ENCODE measurements at regions not wholly inside any gene's neighbourhood (a gene's known extent, or its start where the extent isn't known, plus 50 kb on each side); places are given as distances from the start of the nearest gene placed in this dataset.

GRCh38 chr3:180092889-180093288, 56.2 kb upstream of the PEX5L start:
- no peak overlapping the region for H3K4me3 ChIP-seq (ENCODE audit: low read depth, low read length)
- H3K27me3 ChIP-seq (ENCODE audit: control insufficient read depth, insufficient read depth, low read length): no peaks in the 10 kb centered on the region
- no peak for DNase-seq (ENCODE audit: low read depth)
- CTCF ChIA-PET: no interaction called here
- no peak for TF ChIP-seq CTCF (IDR thresholded peaks at IDR 0.05; ENCODE audit: insufficient read depth, low read depth, low read length)
- no peaks in the 10 kb centered on the region for H3K36me3 ChIP-seq (ENCODE audit: control insufficient read depth, insufficient read depth, low read length)
- POLR2A ChIA-PET: no interaction called here

GRCh38 chr3:180093535-180093934, 56.8 kb upstream of the PEX5L start:
- ChIA-PET CTCF (interaction anchor here (0.6 to 1.0 kb wide), 2 partner anchors 13 to 41 kb away, joined by 3 read pairs; no protein-coding TSS in a partner anchor), POLR2A (no interaction called here)
- DNase-seq (ENCODE audit: low read depth): no peak
- Histone ChIP-seq H3K27me3 (ENCODE audit: control insufficient read depth, insufficient read depth, low read length) (no peaks in the 10 kb centered on the region), H3K4me3 (ENCODE audit: low read depth, low read length) (no peak overlapping the region), H3K36me3 (ENCODE audit: control insufficient read depth, insufficient read depth, low read length) (no peaks in the 10 kb centered on the region)
- no peak for TF ChIP-seq CTCF (IDR thresholded peaks at IDR 0.05; ENCODE audit: insufficient read depth, low read depth, low read length)

- ChIA-PET CTCF (no interaction called here), POLR2A (no interaction called here)
- Histone ChIP-seq H3K4me3 (ENCODE audit: low read depth, low read length) (no peak overlapping the region), H3K36me3 (ENCODE audit: control insufficient read depth, insufficient read depth, low read length) (no peaks in the 10 kb centered on the region), H3K27me3 (ENCODE audit: control insufficient read depth, insufficient read depth, low read length) (no peaks in the 10 kb centered on the region)
- no peak for DNase-seq (ENCODE audit: low read depth)
- no peak for TF ChIP-seq CTCF (IDR thresholded peaks at IDR 0.05; ENCODE audit: insufficient read depth, low read depth, low read length)
Observed at GRCh38 chr3:180097626-180098025, 60.9 kb upstream of the PEX5L start.

GRCh38 chr3:180102134-180102533, 65.4 kb upstream of the PEX5L start:
- no peak for TF ChIP-seq CTCF (IDR thresholded peaks at IDR 0.05; ENCODE audit: insufficient read depth, low read depth, low read length)
- no peak for DNase-seq (ENCODE audit: low read depth)
- no peak overlapping the region for H3K4me3 ChIP-seq (ENCODE audit: low read depth, low read length)
- CTCF ChIA-PET: no interaction called here
- H3K36me3 ChIP-seq (ENCODE audit: control insufficient read depth, insufficient read depth, low read length): no peaks in the 10 kb centered on the region
- POLR2A ChIA-PET: no interaction called here
- no peaks in the 10 kb centered on the region for H3K27me3 ChIP-seq (ENCODE audit: control insufficient read depth, insufficient read depth, low read length)

- CTCF ChIA-PET: no interaction called here
- no peak for DNase-seq (ENCODE audit: low read depth)
- POLR2A ChIA-PET: no interaction called here
Observed at GRCh38 chr3:180102604-180103003, 65.9 kb upstream of the PEX5L start.

More at GRCh38 chr3:180102604-180103003, 65.9 kb upstream of the PEX5L start:
- Histone ChIP-seq H3K36me3 (ENCODE audit: control insufficient read depth, insufficient read depth, low read length) (no peaks in the 10 kb centered on the region), H3K27me3 (ENCODE audit: control insufficient read depth, insufficient read depth, low read length) (no peaks in the 10 kb centered on the region), H3K4me3 (ENCODE audit: low read depth, low read length) (no peak overlapping the region)
- TF ChIP-seq CTCF (IDR thresholded peaks at IDR 0.05; ENCODE audit: insufficient read depth, low read depth, low read length): no peak

Measured in BJ (cell line).